GM21528 (cell line): ENCODE measurements at regions not wholly inside any gene's neighbourhood (a gene's known extent, or its start where the extent isn't known, plus 50 kb on each side); places are given as distances from the start of the nearest gene placed in this dataset.
"Not testable (repeated sequence)": the region's sequence is repeated elsewhere in the genome, so short reads cannot be mapped to it uniquely, and the experiment has no call there.

Experiments used
- ATAC-seq: cut with Tn5 transposase; IDR thresholded peaks from one replicate; pipeline ENCODE4 v1.9.1; 2021; ENCODE audit warnings: mild to moderate bottlenecking, moderate library complexity; ENCODE audit not compliant: unreplicated experiment, low FRiP score

GRCh38 chr11:122023614-122024250, 92.3 kb downstream of the BLID start:
- no peak for ATAC-seq

- no peak for ATAC-seq
Measured at GRCh38 chr11:122022646-122023045, 93.4 kb downstream of the BLID start.

GRCh38 chr11:122020902-122021301, 95.1 kb downstream of the BLID start:
- no peak for ATAC-seq

- no peak for ATAC-seq
Measured at GRCh38 chr11:122019908-122020694, 95.9 kb downstream of the BLID start.

GRCh38 chr11:122007601-122008071, 108.4 kb downstream of the BLID start:
- ATAC-seq, result no peak

GRCh38 chr11:122004446-122004845, 111.6 kb downstream of the BLID start:
- ATAC-seq, result no peak

- ATAC-seq, result no peak
Measured at GRCh38 chr11:122002926-122003325, 113.1 kb downstream of the BLID start.

GRCh38 chr11:122002047-122002446, 114.0 kb downstream of the BLID start:
- no peak for ATAC-seq

- ATAC-seq, result no peak
Measured at GRCh38 chr11:121999651-122000050, 116.4 kb downstream of the BLID start.

GRCh38 chr11:121996574-121996973, 119.4 kb downstream of the BLID start:
- no peak for ATAC-seq

GRCh38 chr11:121983901-121984300, 132.1 kb downstream of the BLID start:
- ATAC-seq, result no peak

GRCh38 chr11:121977914-121978313, 138.1 kb downstream of the BLID start:
- ATAC-seq, result not testable (repeated sequence)

GRCh38 chr11:121968638-121969037, 147.4 kb downstream of the BLID start:
- ATAC-seq, result no peak

GRCh38 chr11:121967131-121967704, 148.8 kb downstream of the BLID start:
- no peak for ATAC-seq

GRCh38 chr11:121965330-121965729, 150.7 kb downstream of the BLID start:
- no peak for ATAC-seq

GRCh38 chr11:121964591-121964990, 151.4 kb downstream of the BLID start:
- ATAC-seq, result no peak

GRCh38 chr11:121963846-121964245, 152.2 kb downstream of the BLID start:
- ATAC-seq, result not testable (repeated sequence)

- no peak for ATAC-seq
Measured at GRCh38 chr11:121961321-121961801, 154.7 kb downstream of the BLID start.

- no peak for ATAC-seq
Measured at GRCh38 chr11:121958971-121959325, 157.1 kb downstream of the BLID start.

GRCh38 chr11:121958323-121958970, 157.6 kb downstream of the BLID start:
- no peak for ATAC-seq

GRCh38 chr11:121953122-121953521, 162.9 kb downstream of the BLID start:
- no peak for ATAC-seq
